ENCODE measurements at regions not wholly inside any gene's neighbourhood (a gene's known extent, or its start where the extent isn't known, plus 50 kb on each side); places are given as distances from the start of the nearest gene placed in this dataset.
A peak's percentile ranks its signal among the peaks of the same experiment; 100 is the strongest.

DNA sequence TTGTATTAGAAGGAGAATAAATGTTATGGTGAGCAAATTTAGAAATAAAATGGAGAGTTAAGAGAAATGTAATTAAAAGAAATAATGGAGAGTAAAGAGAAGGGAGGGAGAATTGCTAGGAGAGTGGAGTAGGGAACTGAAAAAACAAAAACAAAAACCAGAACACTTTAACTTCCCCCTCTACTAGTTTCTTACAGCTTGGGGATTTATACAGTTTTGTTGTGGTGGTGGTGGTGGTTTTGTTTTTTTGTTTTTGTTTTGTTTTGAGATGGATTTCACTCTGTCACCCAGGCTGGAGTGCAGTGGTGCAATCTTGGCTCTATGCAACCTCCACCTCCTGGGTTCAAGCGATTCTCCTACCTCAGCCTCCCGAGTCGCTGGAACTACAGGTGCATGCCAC, 322.4 kb downstream of the TMEM167A start:
- H3K9me3 Mint-ChIP-seq: peaks cover 0 to 5% (median 2%) of the 10 kb centered on the region in 5 donors

DNA sequence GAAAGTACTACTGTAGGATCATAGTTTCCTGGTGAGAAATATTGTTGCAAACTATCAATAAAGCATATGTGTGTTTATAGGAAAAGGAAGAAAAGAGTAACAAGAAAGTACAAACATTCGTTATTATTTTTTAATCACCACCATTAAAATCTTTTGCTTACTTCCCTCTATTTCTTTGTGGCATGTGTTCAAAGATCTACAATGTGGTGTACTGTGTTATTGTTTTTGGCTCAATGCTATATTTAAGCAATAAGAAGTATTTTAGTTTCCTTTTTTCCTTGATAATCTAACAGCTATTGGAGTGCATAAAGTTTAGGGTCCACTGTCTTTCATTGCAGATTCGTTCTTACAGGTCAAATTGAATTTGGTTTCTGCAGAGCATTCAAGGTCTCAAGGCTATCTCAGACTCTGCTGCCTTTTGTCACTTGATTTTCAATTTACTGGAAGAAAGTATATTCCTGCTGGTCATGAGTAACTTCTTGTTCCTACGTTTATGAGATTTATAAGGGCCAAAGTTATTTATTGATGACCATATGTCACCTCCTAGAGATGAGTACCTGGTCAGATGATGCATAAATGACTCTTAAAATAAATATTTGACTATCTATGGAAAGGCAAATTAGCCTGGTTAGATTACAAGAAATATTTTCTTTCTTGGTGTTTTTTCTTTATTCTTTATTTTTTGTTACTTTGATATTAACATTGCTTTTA, 323.0 kb downstream of the TMEM167A start:
- no peaks in the 10 kb centered on the region for H3K36me3 Mint-ChIP-seq
- peaks cover 0 to 5% (median 2%) of the 10 kb centered on the region in 5 donors for H3K9me3 Mint-ChIP-seq
- no peaks in the 10 kb centered on the region for H3K9me3 ChIP-seq (ENCODE audit: low read length)
- CTCF ChIA-PET: no interaction called here
- POLR2A ChIA-PET: no interaction called here
- no peaks in the 10 kb centered on the region for H3K36me3 ChIP-seq (ENCODE audit: insufficient read depth, low read length)
- H3K4me3 Mint-ChIP-seq: no peak overlapping the region
- H3K4me1 Mint-ChIP-seq: peaks cover under 1 to 3% (median 2%) of the 10 kb centered on the region in 3 donors
- no peak overlapping the region for H3K27ac Mint-ChIP-seq
- DNase-seq: no peak
- H3K27me3 Mint-ChIP-seq: no peaks in the 10 kb centered on the region
- H3K4me3 ChIP-seq (ENCODE audit: low read length): no peak overlapping the region
- no peak overlapping the region for H3K27ac ChIP-seq (ENCODE audit: low read depth, low read length)
- no peaks in the 10 kb centered on the region for H3K27me3 ChIP-seq (ENCODE audit: insufficient read depth, low read length, poor library complexity, severe bottlenecking)
- no peaks in the 10 kb centered on the region for H3K4me1 ChIP-seq (ENCODE audit: insufficient read depth, low read length)

More for the DNA sequence above, 322.4 kb downstream of the TMEM167A start:
- Mint-ChIP-seq H3K4me1 (no peaks in the 10 kb centered on the region), H3K27me3 (no peaks in the 10 kb centered on the region), H3K27ac (no peak overlapping the region), H3K36me3 (no peaks in the 10 kb centered on the region), H3K4me3 (no peak overlapping the region)
- H3K4me1 ChIP-seq (ENCODE audit: insufficient read depth, low read length): no peaks in the 10 kb centered on the region
- no peaks in the 10 kb centered on the region for H3K9me3 ChIP-seq (ENCODE audit: low read length)
- no peak overlapping the region for H3K4me3 ChIP-seq (ENCODE audit: low read length)
- no peaks in the 10 kb centered on the region for H3K36me3 ChIP-seq (ENCODE audit: insufficient read depth, low read length)
- no peak for DNase-seq
- ChIA-PET CTCF (no interaction called here), POLR2A (no interaction called here)
- no peaks in the 10 kb centered on the region for H3K27me3 ChIP-seq (ENCODE audit: insufficient read depth, low read length, poor library complexity, severe bottlenecking)
- no peak overlapping the region for H3K27ac ChIP-seq (ENCODE audit: low read depth, low read length)

DNA sequence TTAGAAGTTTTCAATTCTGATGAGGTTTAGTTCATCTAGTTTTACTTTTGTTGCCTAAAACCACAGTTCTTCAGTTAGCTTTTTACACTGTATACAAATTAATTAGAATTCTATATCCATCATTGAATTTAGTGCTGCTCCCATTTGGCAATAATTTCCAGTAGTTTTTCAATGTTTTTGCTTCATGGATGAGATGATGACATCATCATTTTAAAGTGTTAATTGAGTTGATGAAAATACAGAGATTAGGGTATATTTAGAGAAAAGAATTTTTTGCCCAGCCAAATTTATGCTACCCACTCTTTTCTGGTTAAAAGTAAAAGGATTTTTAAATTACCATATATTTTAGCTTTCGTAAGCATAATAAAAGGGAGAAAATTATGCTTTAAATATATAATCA, 323.8 kb downstream of the TMEM167A start:
- Histone ChIP-seq H3K4me3 (ENCODE audit: low read length) (no peak overlapping the region), H3K36me3 (ENCODE audit: insufficient read depth, low read length) (no peaks in the 10 kb centered on the region), H3K27me3 (ENCODE audit: insufficient read depth, low read length, poor library complexity, severe bottlenecking) (no peaks in the 10 kb centered on the region), H3K27ac (ENCODE audit: low read depth, low read length) (no peak overlapping the region), H3K4me1 (ENCODE audit: insufficient read depth, low read length) (peaks cover 3% of the 10 kb centered on the region), H3K9me3 (ENCODE audit: low read length) (no peaks in the 10 kb centered on the region)
- Mint-ChIP-seq H3K27ac (no peak overlapping the region), H3K27me3 (no peaks in the 10 kb centered on the region), H3K9me3 (peaks cover 0 to 5% (median 2%) of the 10 kb centered on the region in 5 donors), H3K4me1 (peaks cover 8 to 11% (median 10%) of the 10 kb centered on the region in 3 donors), H3K4me3 (no peak overlapping the region), H3K36me3 (no peaks in the 10 kb centered on the region)
- ChIA-PET POLR2A (no interaction called here), CTCF (no interaction called here)
- DNase-seq: no peak

DNA sequence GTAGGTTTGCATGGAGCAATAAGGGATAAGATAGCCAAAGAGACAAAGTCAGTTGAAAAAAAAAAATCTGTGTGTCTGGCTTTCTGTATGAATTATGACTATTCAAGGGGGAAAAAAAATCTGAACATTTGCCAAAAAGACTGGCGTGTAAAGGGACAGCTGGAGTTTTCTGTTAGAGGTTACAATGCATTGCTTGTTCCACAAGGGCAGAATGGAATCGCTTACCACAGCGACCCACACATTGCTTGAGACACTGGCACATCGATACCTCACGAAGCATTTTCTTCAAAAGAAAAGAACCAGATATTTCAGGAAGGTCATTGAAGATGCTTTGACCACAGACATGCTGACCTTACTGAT, 327.8 kb downstream of the TMEM167A start:
- Mint-ChIP-seq H3K36me3 (no peaks in the 10 kb centered on the region), H3K27ac (no peak overlapping the region), H3K27me3 (no peaks in the 10 kb centered on the region), H3K4me1 (peaks cover 8 to 14% (median 13%) of the 10 kb centered on the region in 3 donors), H3K4me3 (no peak overlapping the region), H3K9me3 (peaks cover 0 to 5% (median 2%) of the 10 kb centered on the region in 5 donors)
- no peaks in the 10 kb centered on the region for H3K9me3 ChIP-seq (ENCODE audit: low read length)
- no peaks in the 10 kb centered on the region for H3K36me3 ChIP-seq (ENCODE audit: insufficient read depth, low read length)
- no peak overlapping the region for H3K4me3 ChIP-seq (ENCODE audit: low read length)
- H3K27me3 ChIP-seq (ENCODE audit: insufficient read depth, low read length, poor library complexity, severe bottlenecking): no peaks in the 10 kb centered on the region
- H3K27ac ChIP-seq (ENCODE audit: low read depth, low read length): no peak overlapping the region
- ChIA-PET CTCF (no interaction called here), POLR2A (no interaction called here)
- peaks cover 6% of the 10 kb centered on the region for H3K4me1 ChIP-seq (ENCODE audit: insufficient read depth, low read length)
- no peak for DNase-seq

DNA sequence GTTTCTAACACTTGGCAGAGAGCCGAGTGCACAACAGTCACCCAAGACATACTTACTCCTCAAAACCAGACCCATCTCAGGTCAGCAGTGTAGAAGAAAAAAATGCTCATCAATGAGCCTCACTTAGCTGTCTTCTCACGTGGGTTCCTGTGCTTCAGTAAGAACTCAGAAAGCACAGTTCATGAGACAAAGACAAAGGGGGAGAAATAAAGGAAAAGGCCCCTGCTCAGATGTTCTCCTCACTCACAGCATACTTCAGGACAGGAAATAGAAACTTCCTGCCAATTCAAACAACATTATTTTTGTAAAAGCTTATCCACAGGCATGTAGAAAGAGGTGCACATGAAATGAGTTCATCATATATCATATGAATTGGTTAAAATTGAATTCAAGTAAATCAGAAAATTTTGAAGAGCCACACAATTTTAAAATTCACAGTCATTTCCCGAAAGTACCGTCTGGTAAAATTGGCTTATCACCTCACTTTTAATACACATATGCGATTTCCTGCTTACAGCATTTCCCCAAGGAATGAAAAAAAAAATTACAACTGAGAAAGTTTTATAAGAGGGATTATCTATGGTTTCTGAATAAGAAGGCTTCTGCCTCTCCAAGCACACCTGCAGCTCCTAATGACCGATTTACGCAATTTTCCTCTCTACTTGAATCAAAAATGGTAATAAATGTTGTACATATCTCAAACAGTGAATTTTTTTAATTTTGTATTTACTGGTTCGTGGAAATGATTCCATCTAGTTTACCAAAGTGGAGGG, 328.3 kb downstream of the TMEM167A start:
- Histone ChIP-seq H3K9me3 (ENCODE audit: low read length) (no peaks in the 10 kb centered on the region), H3K27ac (ENCODE audit: low read depth, low read length) (no peak overlapping the region), H3K4me1 (ENCODE audit: insufficient read depth, low read length) (peaks cover 6% of the 10 kb centered on the region), H3K27me3 (ENCODE audit: insufficient read depth, low read length, poor library complexity, severe bottlenecking) (no peaks in the 10 kb centered on the region), H3K4me3 (ENCODE audit: low read length) (no peak overlapping the region), H3K36me3 (ENCODE audit: insufficient read depth, low read length) (no peaks in the 10 kb centered on the region)
- CTCF ChIA-PET: no interaction called here
- Mint-ChIP-seq H3K27ac (peak overlapping the region in 1 of 8 donors; percentile 17), H3K4me3 (no peak overlapping the region), H3K27me3 (no peaks in the 10 kb centered on the region), H3K36me3 (no peaks in the 10 kb centered on the region), H3K9me3 (peaks cover 0 to 5% (median 2%) of the 10 kb centered on the region in 5 donors), H3K4me1 (peaks cover 8 to 14% (median 13%) of the 10 kb centered on the region in 3 donors)
- DNase-seq: no peak
- POLR2A ChIA-PET: no interaction called here

DNA sequence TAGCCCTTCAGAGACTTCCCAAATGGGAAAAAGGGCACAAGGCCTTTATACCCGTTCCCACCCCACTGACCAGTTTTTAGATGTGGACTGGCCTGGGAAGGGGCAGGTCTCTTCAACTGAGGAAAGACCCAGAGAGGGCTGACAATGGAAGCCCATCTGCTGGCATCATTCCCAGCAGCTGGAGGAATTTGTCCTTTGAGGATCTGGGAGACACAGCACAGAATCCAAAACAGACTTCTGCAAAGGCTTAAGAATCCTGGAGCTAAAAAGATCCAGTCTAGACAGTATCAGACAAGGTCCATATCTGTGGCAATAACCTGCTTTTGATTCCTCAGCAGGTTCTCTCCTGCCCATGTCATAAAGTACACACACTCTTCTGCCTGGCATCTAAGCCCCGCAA, 329.2 kb downstream of the TMEM167A start:
- no peak overlapping the region for H3K4me3 ChIP-seq (ENCODE audit: low read length)
- Mint-ChIP-seq H3K27ac (no peak overlapping the region), H3K36me3 (no peaks in the 10 kb centered on the region), H3K4me1 (peaks cover 8 to 14% (median 13%) of the 10 kb centered on the region in 3 donors), H3K4me3 (no peak overlapping the region), H3K27me3 (no peaks in the 10 kb centered on the region), H3K9me3 (peaks cover 0 to 5% (median 0%) of the 10 kb centered on the region in 5 donors)
- H3K4me1 ChIP-seq (ENCODE audit: insufficient read depth, low read length): peaks cover 6% of the 10 kb centered on the region
- no peak overlapping the region for H3K27ac ChIP-seq (ENCODE audit: low read depth, low read length)
- no peak for DNase-seq
- CTCF ChIA-PET: no interaction called here
- POLR2A ChIA-PET: no interaction called here
- no peaks in the 10 kb centered on the region for H3K36me3 ChIP-seq (ENCODE audit: insufficient read depth, low read length)
- no peaks in the 10 kb centered on the region for H3K9me3 ChIP-seq (ENCODE audit: low read length)
- H3K27me3 ChIP-seq (ENCODE audit: insufficient read depth, low read length, poor library complexity, severe bottlenecking): no peaks in the 10 kb centered on the region

DNA sequence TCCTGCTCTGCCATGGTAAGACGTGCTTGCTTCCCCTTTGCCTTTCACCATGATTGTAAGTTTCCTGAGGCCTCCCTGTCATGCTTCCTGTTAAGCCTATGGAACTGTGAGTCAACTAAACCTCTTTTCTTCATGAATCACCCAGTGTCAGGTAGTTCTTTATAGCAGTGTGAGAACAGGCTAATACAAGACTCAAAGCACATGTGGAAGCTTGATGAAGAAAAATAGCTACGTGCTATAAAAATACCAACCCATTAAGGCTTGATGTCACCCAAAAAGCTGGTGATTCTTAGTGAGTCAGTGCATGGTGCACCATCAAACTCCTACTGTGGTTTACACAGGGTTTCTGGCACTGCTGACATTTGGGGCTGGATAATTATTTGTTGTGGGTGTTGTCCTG, 332.2 kb downstream of the TMEM167A start:
- Mint-ChIP-seq H3K9me3 (no peaks in the 10 kb centered on the region), H3K36me3 (no peaks in the 10 kb centered on the region), H3K4me1 (peaks cover 8 to 14% (median 13%) of the 10 kb centered on the region in 3 donors), H3K27me3 (no peaks in the 10 kb centered on the region), H3K27ac (no peak overlapping the region), H3K4me3 (no peak overlapping the region)
- peaks cover 6% of the 10 kb centered on the region for H3K4me1 ChIP-seq (ENCODE audit: insufficient read depth, low read length)
- no peak overlapping the region for H3K4me3 ChIP-seq (ENCODE audit: low read length)
- H3K27ac ChIP-seq (ENCODE audit: low read depth, low read length): no peak overlapping the region
- H3K36me3 ChIP-seq (ENCODE audit: insufficient read depth, low read length): no peaks in the 10 kb centered on the region
- H3K27me3 ChIP-seq (ENCODE audit: insufficient read depth, low read length, poor library complexity, severe bottlenecking): no peaks in the 10 kb centered on the region
- POLR2A ChIA-PET: no interaction called here
- CTCF ChIA-PET: no interaction called here
- no peak for DNase-seq
- H3K9me3 ChIP-seq (ENCODE audit: low read length): no peaks in the 10 kb centered on the region

DNA sequence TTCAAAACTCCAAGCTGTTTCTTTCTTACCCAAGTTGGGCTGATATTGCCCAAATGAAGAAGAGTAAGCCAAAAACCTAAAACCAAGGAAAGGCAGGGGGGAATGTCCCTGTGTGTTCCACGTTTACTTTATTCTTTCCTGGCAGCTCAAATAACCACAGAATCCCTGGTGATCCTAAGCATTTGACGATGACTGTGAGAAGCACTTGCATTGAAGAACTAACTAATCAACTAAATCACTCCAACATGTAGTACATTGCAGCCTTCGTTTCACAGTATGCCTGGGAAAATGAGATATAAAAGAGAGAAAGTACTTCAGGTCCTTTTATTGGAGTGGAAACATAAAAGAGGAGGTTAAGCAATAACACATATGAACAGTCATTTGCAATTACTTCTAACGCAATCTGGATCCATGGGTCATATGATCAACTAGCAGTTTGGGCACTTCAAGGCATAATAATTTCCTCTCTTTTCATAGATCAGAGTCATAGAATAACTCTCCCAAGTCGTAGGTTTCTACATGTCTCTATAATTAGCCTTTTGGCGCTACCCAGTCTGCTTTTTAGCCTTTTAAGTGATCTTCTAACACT, 338.4 kb downstream of the TMEM167A start:
- POLR2A ChIA-PET: no interaction called here

More for the DNA sequence above, 338.4 kb downstream of the TMEM167A start:
- no peaks in the 10 kb centered on the region for H3K4me1 ChIP-seq (ENCODE audit: insufficient read depth, low read length)
- no peaks in the 10 kb centered on the region for H3K9me3 Mint-ChIP-seq
- no peaks in the 10 kb centered on the region for H3K36me3 Mint-ChIP-seq
- H3K4me3 Mint-ChIP-seq: no peak overlapping the region
- no peaks in the 10 kb centered on the region for H3K9me3 ChIP-seq (ENCODE audit: low read length)
- DNase-seq: no peak
- H3K27me3 Mint-ChIP-seq: no peaks in the 10 kb centered on the region
- H3K4me1 Mint-ChIP-seq: no peaks in the 10 kb centered on the region
- H3K4me3 ChIP-seq (ENCODE audit: low read length): no peak overlapping the region
- no peaks in the 10 kb centered on the region for H3K27me3 ChIP-seq (ENCODE audit: insufficient read depth, low read length, poor library complexity, severe bottlenecking)
- H3K27ac Mint-ChIP-seq: no peak overlapping the region
- no peak overlapping the region for H3K27ac ChIP-seq (ENCODE audit: low read depth, low read length)
- H3K36me3 ChIP-seq (ENCODE audit: insufficient read depth, low read length): no peaks in the 10 kb centered on the region
- CTCF ChIA-PET: no interaction called here

All from CD8-positive, alpha-beta memory T cell (primary cell).